ENCODE measurements at regions not wholly inside any gene's neighbourhood (a gene's known extent, or its start where the extent isn't known, plus 50 kb on each side); places are given as distances from the start of the nearest gene placed in this dataset.
"Not testable (repeated sequence)": the region's sequence is repeated elsewhere in the genome, so short reads cannot be mapped to it uniquely, and the experiment has no call there.

DNA sequence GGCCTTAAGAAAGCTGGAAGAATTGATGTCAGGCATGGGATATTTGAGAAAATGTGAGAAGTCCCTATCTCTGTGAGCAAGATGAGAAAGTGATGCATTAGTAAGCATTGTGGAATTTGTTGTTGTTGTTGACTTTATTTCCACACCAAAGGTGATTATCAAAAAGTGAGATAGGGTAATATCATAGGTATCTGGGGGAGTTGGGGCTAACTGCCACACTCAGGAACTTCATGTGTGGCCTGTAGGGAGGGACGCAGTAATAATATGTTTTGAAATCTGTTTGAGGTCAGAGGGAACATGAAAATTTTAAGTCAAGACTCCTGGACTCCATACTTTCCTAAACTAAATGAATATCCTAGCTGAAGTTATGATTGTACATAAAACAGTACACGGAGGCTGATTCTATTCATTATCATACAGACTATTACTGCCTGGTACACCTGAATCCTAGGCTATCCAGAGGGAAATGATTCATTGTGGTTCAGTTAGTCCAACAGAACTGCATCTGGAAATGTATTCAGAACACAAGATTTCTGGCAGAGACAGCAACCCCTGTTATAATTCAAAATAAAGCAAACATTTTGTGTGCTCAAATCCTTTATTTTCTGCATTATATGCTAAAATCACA lies 304.8 kb downstream of the CPS1 start:
- DNase-seq, result no peak

DNA sequence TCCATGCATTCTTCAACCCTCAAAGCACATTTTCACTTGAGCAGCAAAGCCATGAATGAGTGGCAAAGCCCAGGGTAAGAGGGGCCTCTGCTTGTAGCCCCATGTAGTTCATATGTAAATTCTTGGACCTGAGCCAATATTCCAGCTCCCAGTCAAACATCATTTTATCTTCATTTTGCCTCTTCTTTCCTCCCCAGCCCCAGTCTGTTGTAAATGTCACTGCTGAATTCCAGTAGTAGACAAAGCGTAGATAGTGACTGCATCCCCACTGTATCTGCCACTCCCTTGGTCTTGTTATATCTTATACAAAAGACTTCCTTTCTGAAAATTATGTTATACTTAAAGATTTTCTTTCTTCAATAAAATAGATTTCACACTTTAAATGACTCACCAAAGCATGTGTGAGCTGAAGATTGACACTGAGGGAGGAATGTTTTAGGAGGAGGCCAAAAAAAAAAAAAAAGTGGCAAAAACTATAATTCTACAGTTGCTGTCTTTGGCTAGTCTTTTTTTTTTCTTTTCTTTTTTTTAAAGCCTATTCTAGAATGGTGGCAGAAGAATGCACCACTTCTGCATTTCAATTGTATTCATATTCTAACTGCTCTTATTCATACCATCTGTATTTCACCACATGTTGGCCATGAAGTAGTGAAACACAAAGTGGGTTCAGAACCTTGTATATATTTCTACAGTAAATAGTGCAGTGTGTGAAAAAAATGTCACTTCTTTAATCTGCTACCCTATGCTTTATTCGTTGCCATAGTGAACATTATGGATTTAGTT lies 306.1 kb downstream of the CPS1 start:
- DNase-seq, result no peak

DNA sequence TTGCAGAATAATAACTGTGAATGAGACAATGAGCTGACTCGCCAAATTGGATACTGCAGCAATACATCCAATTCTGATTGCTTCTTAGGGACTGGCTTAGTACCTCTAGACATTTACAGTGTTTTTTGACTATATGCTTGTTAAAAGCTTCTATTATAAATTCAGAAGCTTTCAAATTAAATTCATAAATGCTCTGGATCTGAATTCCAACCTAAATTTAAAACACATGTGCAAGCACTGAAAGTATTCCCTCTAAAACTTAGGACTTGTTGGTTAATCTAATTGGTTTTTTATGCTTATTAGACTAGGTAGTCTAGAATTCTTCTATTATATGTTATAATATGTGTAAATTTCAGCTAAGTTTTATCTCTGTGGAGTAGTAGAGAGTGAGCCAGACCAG lies 306.9 kb downstream of the CPS1 start:
- DNase-seq, result no peak

DNA sequence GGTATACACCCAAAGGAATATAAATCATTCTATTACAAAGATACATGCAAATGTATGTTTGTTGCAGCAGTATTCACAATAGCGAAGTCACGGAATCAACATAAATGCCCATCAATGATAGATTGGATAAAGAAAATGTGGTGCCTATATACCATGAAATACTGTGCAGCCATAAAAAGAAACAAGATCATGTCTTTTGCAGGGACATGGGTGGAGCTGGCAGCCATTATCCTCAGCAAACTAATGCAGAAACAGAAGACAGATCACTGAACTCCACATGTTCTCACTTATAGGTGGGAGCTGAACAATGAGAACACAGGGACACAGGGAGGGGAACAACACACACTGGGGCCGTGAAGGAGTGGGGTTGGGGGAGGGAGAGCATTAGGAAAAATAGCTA lies 315.2 kb downstream of the CPS1 start:
- not testable (repeated sequence) for DNase-seq

DNA sequence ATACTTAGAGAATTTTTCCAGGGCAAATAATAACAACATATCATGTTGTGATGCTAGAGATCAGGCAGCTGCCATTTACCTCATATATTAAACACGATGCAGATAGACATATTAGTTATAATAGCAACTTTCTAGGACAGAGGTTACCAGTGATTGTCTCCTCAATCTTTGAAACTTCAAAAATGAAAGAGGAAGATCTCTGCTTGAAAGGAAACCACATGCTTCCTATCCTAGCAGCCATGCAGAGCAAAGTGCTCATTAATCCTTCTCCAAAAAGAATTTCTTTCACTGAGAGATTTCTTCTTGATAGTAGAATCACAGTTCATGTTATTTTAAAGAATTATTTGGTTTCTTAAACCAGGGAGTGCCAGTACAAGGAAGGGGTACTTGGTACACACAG lies 317.2 kb downstream of the CPS1 start:
- DNase-seq, result no peak

DNA sequence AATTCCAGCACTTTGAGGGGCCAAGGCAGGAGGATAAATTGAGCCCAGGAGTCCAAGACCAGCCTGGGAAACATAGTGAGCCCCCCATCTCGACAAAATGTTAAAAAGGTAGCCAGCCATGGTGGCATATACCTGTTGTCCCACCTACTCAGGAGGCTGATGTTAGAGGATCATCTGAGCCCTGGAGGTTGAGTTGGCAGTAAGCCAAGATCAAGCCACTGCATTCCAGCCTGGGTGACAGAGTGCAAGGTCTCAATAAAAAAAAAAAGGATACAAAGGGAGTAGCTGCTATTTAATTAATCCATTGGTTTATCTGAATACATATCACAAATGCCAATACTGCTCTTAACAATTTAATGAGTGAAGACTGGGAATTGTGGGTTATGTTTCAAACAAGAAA lies 327.8 kb downstream of the CPS1 start:
- no peak for DNase-seq

DNA sequence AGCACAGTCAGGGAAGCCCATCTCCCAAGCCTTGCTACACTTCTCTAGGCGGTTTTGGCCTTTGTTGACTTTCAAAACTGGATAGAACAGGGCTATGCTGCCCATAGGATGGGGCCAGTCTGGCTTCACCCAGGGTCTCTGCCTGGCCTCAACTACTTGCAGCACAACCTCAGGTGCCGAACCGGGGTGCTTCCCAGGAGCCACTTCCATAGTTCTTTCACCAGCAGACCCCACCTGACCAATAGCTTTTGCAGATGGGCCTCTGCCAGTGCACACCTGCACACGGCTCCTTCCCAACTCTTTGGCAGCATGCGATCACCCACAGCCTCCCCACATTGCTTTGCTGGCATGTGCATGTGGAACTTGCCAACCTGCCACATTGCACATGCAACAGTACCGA lies 331.6 kb downstream of the CPS1 start:
- no peak for DNase-seq

DNA sequence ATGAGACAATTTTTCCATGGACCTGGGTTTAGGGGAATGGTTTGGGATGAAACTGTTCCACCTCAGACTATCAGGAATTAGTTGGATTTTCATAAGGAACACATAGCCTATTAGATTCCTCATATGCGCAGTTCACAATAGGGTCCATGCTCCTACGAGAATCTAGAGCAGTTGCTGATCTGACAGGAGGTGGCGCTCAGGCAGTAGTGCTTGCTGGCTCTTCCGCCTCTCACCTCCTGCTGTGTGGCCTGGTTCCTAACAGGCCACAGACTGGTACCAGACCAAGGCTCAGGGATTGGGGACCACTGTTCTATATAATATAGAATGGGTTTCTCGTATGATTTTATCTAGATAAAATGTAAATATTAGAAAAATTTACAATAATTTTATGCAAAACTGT lies 338.7 kb downstream of the CPS1 start:
- DNase-seq, result no peak

DNA sequence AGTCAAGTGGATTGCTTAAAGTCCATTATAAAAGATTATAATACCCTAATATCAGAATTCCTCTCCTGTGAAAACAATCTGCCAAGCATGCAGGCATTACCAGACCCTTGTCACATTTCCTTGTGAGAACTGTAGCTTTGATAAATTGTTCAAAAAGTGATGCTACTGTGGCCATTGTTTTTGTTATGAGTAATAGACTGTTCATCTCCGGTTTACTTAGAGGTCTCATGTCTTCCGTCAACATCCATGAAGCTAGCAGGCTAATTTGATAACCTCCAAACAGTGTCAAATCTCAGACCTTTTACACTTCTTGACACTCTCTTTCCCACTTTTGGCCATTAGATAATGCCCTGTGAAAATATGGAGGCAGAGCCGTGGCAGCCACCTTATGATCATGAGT lies 342.7 kb downstream of the CPS1 start:
- DNase-seq, result no peak

DNA sequence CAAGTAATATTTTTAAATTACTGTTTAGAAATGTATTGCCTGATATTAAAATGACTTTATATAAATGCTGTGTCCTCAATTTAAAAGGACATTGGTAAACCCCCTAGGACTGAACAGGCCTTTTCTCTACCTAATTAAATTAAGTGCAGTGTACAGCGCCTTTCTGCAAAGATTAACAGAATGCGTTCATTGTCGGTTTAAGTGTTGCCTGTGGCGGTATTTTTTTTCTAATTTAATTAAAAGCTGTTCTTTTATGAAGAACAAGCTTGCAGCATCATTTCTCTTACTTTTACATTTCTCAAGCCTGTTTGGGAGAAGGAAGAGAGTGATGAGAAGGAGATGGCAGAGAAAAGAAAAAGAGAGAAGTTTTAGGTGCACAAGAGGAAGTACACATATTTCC lies 344.9 kb downstream of the CPS1 start:
- DNase-seq, result no peak

DNA sequence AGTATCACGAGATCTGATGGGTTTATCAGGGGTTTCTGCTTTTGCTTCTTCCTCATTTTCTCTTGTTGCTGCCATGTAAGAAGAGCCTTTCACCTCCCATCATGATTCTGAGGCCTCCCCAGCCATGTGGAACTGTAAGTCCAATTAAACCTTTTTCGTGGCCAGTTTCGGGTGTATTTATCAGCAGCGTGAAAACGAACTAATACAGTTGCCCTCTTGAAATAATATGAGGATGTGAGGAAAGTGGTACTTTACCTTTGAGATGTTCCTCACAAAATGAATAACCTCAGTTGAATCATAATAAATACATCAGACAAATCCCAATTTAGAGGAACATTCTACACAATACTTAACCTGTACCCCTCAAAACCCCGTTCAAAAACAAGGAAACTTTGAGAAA lies 356.4 kb downstream of the CPS1 start:
- DNase-seq, result no peak

DNA sequence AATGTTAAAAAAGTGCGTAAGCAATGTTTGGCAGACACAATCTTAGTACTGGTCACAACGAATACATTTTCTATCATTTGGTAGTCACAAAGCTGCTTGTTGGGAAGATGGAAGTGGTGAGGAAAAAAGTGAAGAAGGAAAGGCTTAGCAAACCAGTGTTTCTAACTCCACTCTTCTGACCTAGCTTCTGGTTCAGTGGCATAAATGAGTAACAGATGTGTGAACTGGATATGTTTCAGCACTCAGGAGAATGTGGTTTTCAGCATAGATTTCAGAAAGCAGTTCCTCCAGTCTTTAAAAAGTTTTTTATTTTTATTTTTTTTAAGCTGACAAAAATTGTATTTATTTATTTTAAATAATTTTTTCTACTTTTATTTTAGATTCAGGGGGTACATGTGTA lies 357.1 kb downstream of the CPS1 start:
- DNase-seq, result no peak

DNA sequence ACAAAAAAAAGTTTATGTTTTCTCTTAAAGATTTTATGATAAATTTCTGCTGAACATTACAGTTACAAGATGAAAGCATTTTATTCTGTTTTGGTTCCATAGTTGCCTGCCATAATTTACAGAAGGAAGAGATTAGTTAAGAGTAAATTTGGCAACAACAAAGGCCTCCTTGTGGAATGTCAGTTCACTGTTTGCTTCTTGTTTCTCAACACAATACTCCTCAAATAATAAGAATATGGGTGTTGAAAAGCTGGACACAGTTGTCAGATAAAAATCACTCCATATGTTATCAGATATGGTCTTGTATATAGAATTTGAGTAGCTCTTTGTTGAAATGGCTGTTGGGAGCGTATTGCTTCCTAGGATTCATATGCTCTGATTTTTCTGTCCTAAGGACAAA lies 359.5 kb downstream of the CPS1 start:
- DNase-seq, result no peak

DNA sequence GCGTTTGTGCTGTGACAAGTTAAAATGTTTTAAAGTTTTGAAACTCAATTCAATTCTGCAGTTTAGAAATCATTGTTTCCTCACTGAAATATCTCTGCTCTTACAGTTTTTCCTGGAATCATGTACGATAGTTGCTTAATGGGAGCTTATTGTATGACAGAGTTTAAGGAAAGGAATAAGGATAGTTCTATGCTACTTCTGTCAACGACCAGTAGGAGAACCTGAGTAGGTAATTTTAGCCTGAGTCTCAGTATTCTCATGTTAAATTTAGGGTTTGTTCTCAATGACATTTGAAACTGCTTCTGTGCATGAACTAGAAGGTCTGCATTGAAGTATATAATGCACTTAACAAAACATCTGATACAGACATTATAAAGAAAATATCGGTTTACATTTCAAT lies 361.1 kb downstream of the CPS1 start:
- no peak for DNase-seq

DNA sequence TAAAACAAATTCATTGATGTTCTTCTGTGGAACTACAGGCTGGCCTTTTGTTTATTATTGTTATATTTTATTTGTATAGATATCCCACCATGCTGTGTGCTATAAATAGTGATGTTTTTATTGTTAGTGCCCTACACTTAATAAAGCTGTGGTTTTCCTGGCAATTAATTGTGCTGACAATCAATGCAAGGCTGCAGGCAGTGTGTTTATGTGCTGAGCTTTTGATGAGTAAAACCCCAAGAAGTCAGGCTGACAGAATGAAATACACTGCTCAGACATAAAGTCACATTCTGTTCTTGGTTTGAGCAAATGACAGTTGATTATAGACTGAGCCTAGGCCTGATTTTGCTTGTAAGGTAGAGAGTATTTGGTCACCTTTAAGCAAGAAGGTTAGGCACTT lies 362.7 kb downstream of the CPS1 start:
- DNase-seq, result no peak

DNA sequence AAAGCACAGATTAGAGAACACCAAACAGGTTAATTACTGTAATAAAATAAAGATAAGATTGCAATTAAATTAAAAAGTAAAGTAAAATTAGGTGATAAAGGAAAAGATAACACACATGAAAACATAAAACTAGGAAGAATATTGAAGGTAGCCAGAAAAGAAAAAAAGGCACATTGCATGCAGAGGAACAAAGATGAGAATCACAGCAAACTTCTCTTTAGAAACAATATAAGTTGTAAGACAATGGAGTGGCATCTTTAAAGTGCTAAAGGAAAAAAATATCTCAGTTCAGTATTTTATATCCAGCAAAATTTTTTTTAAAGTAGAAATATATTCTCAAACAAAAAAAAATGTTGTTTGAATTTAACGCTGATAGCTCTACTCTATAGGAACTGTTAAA lies 366.0 kb downstream of the CPS1 start:
- DNase-seq, result no peak

DNA sequence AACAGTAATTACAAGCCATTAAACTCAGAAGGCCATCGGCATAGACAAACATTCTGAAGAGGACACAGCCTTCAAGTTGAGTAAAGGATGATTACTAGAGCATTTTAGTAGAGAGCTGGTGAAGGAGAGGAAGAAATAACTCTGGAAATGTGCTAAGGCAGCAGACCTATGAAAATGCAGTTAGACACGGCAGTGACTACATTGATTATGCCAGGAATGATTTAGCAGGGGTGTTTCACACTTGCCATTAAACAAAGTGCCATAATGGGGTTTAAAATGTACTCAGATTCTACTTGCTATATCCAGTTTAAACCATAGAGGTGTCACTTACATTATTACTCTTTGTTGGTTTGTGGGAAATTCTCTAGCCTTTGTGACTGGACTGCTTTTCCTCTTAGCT lies 372.3 kb downstream of the CPS1 start:
- no peak for DNase-seq

DNA sequence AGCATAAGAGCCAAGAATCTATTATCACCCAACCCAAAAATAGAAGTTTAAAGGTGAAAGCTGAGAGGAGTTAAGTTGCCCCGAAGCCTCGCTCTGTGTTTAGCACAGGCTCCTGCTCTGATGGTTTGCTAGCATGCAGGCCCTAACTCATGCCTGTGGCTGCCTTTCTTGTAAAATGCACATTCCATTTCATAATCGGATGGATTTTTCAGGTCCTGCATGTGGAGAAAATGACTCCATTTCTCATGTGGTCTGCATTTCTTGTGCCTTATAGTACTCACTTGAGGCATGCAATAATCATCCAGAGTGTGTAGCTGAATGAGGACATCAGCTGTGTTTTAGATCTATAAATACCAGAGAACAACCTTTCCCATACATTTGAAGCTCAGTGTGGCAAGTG lies 381.8 kb downstream of the CPS1 start:
- DNase-seq, result no peak

DNA sequence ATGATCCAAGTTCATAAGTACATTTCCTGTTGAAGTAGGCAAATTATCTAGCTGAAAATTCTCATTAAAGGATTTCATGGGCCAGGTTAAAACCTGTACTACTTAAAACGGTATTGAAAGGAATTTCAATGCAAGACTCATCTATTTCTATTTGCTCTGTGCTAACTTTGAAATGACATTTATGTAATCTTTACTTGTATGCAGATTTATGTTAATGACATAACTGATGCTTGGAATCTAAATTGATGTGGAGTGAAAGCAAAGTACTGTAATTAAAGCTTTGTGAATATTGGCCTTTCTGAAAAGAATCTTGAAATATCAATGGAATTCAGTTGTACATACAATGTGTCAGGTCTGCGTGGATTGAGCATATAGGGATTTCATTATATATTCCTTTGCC lies 390.0 kb downstream of the CPS1 start:
- no peak for DNase-seq

DNA sequence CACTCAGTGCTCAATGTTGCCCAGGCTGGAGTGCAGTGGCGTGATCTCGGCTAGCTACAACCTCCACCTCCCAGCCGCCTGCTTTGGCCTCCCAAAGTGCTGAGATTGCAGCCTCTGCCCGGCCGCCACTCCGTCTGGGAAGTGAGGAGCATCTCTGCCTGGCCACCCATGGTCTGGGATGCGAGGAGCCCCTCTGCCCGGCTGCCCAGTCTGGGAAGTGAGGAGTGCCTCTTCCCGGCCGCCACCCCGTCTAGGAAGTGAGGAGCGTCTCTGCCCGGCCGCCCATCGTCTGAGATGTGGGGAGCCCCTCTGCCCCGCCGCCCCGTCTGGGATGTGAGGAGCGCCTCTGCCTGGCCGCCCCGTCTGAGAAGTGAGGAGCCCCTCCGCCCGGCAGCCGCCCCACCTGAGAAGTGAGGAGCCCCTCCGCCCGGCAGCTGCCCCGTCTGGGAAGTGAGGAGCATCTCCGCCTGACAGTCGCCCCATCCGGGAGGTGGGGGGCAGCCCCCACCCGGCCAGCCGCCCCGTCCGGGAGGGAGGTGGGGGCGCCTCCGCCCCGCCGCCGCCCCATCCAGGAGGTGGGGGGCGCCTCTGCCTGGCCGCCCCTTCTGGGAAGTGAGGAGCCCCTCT lies 394.1 kb downstream of the CPS1 start:
- DNase-seq, result not testable (repeated sequence)

DNA sequence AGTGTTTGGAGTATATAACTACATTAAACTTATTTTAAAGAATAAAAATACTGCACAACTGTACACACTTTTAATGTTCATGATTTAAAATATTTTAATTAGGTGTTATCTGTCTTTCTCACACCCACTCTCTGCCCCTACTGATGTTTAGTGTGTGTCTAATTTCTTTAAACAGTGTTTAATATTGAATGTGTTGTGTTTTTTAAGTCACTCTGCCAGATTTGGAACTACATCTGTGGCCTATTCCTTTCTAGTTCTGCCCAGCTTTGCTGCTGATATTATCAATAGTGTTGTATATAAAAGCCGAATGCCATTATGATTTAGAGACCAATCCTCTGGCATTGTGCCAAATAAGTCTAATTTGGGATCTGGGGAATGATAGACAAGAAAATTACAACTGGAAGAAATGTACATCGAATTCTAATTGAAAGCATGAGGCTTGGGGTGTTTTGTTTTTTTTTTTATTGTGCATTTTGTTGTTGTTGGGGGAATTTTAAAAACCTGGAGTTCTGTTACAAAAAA lies 398.0 kb downstream of the CPS1 start:
- DNase-seq, result no peak

DNA sequence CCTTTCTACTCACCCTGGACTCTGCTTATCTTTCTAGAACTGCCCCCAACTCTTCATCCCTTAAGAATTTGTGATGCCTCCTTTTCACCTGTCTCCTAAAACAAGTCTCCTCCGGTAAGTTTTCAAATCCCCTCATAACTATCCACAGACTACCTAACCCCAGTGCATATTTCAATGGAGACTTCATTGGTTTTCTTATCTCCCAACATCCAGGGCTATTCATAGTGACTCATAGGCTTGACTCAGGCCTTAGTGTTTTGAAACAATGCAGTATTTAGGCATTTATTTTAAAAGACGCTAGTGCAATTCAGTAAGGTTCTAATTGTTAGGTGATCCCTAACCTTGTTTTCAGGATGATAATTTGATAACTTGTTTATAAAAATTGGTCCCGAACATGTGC lies 399.2 kb downstream of the CPS1 start:
- no peak for DNase-seq

DNA sequence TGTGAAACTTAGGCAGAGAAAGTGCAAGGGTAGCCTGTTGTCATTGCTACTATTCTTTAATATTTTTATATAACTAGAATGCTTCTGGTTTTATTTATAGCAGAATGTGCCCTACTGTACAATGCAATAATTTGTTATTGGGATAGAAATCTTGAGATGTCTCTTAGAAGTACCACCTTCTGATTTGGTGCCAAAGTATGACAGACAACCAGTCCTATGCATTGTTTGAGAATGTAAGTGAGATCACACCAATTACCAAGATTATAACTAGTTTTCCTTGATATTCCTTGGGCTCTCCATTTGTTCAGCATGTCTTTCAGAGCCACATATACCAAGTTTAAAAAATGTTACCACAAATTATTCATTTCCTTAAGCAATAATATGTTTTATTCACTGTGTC lies 399.7 kb downstream of the CPS1 start:
- DNase-seq, result no peak

DNA sequence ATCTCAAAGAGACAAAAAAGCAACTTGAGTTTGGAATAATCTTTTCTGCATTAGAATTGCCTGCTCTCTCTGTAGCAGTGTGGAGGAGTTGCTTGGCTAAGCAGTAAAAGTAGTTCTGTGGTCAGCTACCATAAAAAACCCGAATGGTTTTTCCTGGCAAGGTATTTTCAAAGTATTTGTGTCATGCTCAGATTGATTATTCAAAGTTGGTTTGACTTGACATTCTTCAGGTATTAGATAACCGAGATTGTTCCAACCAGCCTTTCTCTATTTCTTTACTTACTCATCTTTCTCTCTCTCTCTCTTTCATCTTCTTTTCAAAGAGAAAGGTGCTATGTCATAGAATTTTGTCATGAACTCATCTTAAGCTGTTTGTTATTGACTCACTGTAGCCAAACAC lies 404.9 kb downstream of the CPS1 start:
- DNase-seq, result no peak

All from CD4-positive, alpha-beta T cell treated with Interleukin-10 for 1 hour (primary cell).